HepG2 (cell line): ENCODE measurements at regions not wholly inside any gene's neighbourhood (a gene's known extent, or its start where the extent isn't known, plus 50 kb on each side); places are given as distances from the start of the nearest gene placed in this dataset.
"Not testable (repeated sequence)": the region's sequence is repeated elsewhere in the genome, so short reads cannot be mapped to it uniquely, and the experiment has no call there.

Experiments used
- ATAC-seq: fragments of 200-7000 bp; cut with Tn5 transposase; 3 replicates; pipeline ENCODE4 v1.9.1; 2020; ENCODE audit warnings: mild to moderate bottlenecking, moderate library complexity
- BruUV-seq: library from RNA; stranded (reverse); fragments of 400-500 nt; replicated peaks from 2 replicates; lab custom pipeline; 2021; lab: Mats Ljungman, UMichigan
- CTCF ChIA-PET: fragments of 300-600 bp; formaldehyde crosslinking; extraction: SDS; loops from one replicate; lab custom pipeline; 2021; ENCODE audit warnings: low total read pairs, inconsistent platforms, low intra/inter-chr PET ratio; lab: Yijun Ruan, JAX
- POLR2A ChIA-PET: fragments of 350-600 bp; sonication (Branson Sonifier 250); formaldehyde crosslinking; loops from one replicate; lab custom pipeline; 2020; ENCODE audit warnings: antibody characterized with exemption, inconsistent platforms; lab: Yijun Ruan, JAX
- DNase-seq: peaks from one replicate; pipeline ENCODE4 v3.0.0-alpha.2; 2015; ENCODE audit warnings: low spot score
- FAIRE-seq: peaks from 3 replicates; lab custom pipeline; 2011; peaks lifted over from hg19 to GRCh38; lab: Jason Lieb, UNC
- H2AFZ ChIP-seq: one replicate; pipeline ENCODE4 v1.6.1; 2011; ENCODE audit warnings: low read length, inconsistent platforms
- H3K27ac ChIP-seq: fragments of 300-600 bp; 3 replicates; pipeline ENCODE4 v1.8.0; 2011; ENCODE audit warnings: mixed run types, mild to moderate bottlenecking, mixed read lengths, low read length, inconsistent platforms; ENCODE audit not compliant: insufficient read depth; ENCODE audit errors: extremely low read length
- H3K27me3 ChIP-seq, 2 experiments: fragments of 200-600 bp in 1 of 2; 2 replicates in 1 of 2; 3 replicates in 1 of 2; pipeline versions ENCODE4 v1.6.0 to v1.8.0; 2011; ENCODE audit warnings: low read length in 2 of 2, mild to moderate bottlenecking in 2 of 2, moderate library complexity in 2 of 2, inconsistent platforms in 1 of 2; ENCODE audit not compliant: insufficient read depth in 2 of 2, control insufficient read depth in 1 of 2
- H3K36me3 ChIP-seq, 2 experiments: fragments of 200-600 bp in 1 of 2; replicated peaks in 1 of 2; 2 replicates in 1 of 2; 3 replicates in 1 of 2; pipeline versions ENCODE4 v1.5.1 to v1.8.0; 2011; ENCODE audit warnings: low read length in 2 of 2, inconsistent platforms in 1 of 2; ENCODE audit not compliant: insufficient read depth in 2 of 2, control insufficient read depth in 1 of 2
- H3K4me1 ChIP-seq: 2 replicates; pipeline ENCODE4 v1.5.1; 2012; ENCODE audit warnings: low read length, inconsistent platforms; ENCODE audit not compliant: insufficient read depth
- H3K4me2 ChIP-seq: 2 replicates; pipeline ENCODE4 v1.6.0; 2011; ENCODE audit warnings: low read depth, low read length, inconsistent platforms
- H3K4me3 ChIP-seq, 3 experiments: fragments of 200-600 bp in 1 of 3; sonication (generic), shearing (Covaris generic) in 1 of 3; replicated peaks in 1 of 3; 2 replicates each; pipeline ENCODE4 v1.5.1; 2011 to 2016; ENCODE audit warnings: low read length in 3 of 3, inconsistent platforms in 2 of 3, low read depth in 2 of 3, mild to moderate bottlenecking in 2 of 3, control low read depth in 1 of 3, mixed read lengths in 1 of 3; ENCODE audit not compliant: insufficient read depth in 1 of 3
- H3K79me2 ChIP-seq: one replicate; pipeline ENCODE4 v1.6.1; 2011; ENCODE audit warnings: low read length, inconsistent platforms; ENCODE audit not compliant: insufficient read depth
- H3K9ac ChIP-seq: 2 replicates; pipeline ENCODE4 v1.6.0; 2011; ENCODE audit warnings: mild to moderate bottlenecking, low read depth, low read length, inconsistent platforms; ENCODE audit not compliant: insufficient read depth
- H3K9me3 ChIP-seq: 2 replicates; pipeline ENCODE4 v1.5.1; 2012; ENCODE audit warnings: mild to moderate bottlenecking, low read length
- H4K20me1 ChIP-seq: 2 replicates; pipeline ENCODE4 v1.6.0; 2011; ENCODE audit warnings: inconsistent platforms, mild to moderate bottlenecking, low read length, moderate library complexity; ENCODE audit not compliant: insufficient read depth
- WGBS: methylation state at CpG from one replicate; pipeline ENCODE4 v1.1.6; 2017; ENCODE audit warnings: low lambda C conversion rate; 5-methylcytosine and 5-hydroxymethylcytosine counted together
- in situ Hi-C: cut with HindIII; loops from 2 replicates; pipeline ENCODE4 v1.10.0; 2017; ENCODE audit warnings: low pct_unique_long_range_greater_than_20kb; ENCODE audit not compliant: extremely low pct_ligation_motif_present
- intact Hi-C: fragments of 100-400 bp; cut with micrococcal nuclease; formaldehyde crosslinking; loops from one replicate; pipeline ENCODE4 v1.10.0; 2022; ENCODE audit not compliant: unreplicated experiment

DNA sequence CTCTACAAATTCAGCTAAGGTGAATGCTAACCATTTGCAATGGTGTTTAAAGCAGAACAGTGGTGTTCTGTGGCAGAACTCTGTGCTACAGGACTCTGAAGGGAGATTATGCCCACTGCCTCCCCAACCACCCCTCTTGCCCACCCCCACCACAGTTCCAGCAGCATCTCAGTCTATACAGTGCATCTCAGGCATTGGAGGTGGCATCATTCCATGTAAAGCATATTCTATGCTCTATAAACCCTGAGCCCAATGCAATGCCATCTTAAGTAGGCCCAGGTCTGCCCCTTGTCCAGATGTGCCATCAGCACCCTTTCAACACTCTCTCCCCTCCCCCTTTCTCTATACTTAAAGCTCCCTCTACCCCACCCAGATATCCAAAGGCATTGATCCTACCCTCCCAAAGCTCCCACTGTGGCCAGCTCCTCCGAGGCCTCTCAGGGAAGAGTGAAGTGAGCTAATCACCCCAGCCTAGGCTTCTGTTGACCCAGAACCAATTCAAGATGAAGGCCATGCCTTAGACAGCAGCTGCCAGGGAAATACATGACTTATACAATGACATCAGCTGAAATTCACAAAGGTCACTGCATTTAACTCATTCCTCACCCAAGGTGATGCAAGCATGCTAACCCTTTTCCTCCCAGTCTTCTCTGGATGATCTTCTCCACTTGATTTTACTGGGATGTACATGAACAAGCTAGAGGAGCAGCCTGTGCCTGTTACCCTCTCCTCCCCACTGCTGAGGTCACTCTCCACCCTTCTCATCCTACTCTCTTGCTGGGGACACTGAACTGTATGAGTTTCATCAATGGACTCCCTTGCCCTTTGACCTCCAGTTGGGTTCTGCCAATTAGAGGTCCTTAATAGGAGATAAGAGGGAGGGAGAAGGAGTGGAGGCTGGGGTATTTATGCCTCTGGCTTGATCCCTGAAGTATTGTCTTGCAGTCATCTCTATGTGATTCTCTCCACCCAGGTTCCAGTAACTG is 353.9 kb downstream of the GOLGA6L6 start:
- H3K79me2 ChIP-seq, H4K20me1 ChIP-seq, H3K9ac ChIP-seq, H3K4me3 ChIP-seq, DNase-seq, H2AFZ ChIP-seq, BruUV-seq, H3K9me3 ChIP-seq, FAIRE-seq, ATAC-seq, H3K27ac ChIP-seq, POLR2A ChIA-PET, H3K27me3 ChIP-seq, in situ Hi-C loops, H3K4me1 ChIP-seq, CTCF ChIA-PET, H3K36me3 ChIP-seq, intact Hi-C loops, H3K4me2 ChIP-seq: not testable (repeated sequence)
- WGBS: 0% methylated on average over 1 of the region's 1 CpG

DNA sequence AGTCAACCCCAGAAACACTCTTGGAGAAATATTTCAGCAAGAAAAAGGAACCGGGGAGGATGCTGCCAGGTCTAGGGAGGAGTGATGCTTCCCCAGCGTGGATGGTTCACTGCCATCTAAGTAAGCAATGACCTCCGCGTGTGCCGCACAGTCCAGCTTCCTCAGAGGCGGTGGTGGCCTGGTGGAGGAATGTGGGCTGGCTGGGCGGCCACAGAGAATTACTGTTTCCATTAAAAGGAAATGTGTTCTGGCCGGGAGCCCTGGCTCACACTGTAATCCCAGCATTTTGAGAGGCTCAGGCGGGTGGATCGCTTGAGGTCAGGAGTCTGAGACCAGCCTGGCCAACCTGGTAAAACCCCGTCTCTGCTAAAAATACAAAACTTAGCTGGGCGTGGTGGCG is 356.7 kb downstream of the GOLGA6L6 start:
- H3K4me1 ChIP-seq, H3K27ac ChIP-seq, intact Hi-C loops, H3K27me3 ChIP-seq, CTCF ChIA-PET, H2AFZ ChIP-seq, H3K79me2 ChIP-seq, ATAC-seq, H3K4me2 ChIP-seq, H3K9ac ChIP-seq, H4K20me1 ChIP-seq, DNase-seq, FAIRE-seq, H3K36me3 ChIP-seq, H3K4me3 ChIP-seq, BruUV-seq, POLR2A ChIA-PET, H3K9me3 ChIP-seq, in situ Hi-C loops: not testable (repeated sequence)
- WGBS: 6% methylated on average over 6 of the region's 13 CpGs

GRCh38 chr15:20168221-20168620 is 373.4 kb downstream of the GOLGA6L6 start:
- WGBS: 54% methylated on average over 19 of the region's 33 CpGs
- H3K79me2 ChIP-seq, H4K20me1 ChIP-seq, H3K9ac ChIP-seq, H3K4me1 ChIP-seq, intact Hi-C loops, H3K27ac ChIP-seq, H3K9me3 ChIP-seq, H3K4me2 ChIP-seq, DNase-seq, ATAC-seq, H3K4me3 ChIP-seq, H3K27me3 ChIP-seq, CTCF ChIA-PET, FAIRE-seq, H3K36me3 ChIP-seq, POLR2A ChIA-PET, in situ Hi-C loops, H2AFZ ChIP-seq, BruUV-seq: not testable (repeated sequence)

- H4K20me1 ChIP-seq, H3K4me3 ChIP-seq, CTCF ChIA-PET, H3K9me3 ChIP-seq, H3K4me1 ChIP-seq, DNase-seq, POLR2A ChIA-PET, H3K36me3 ChIP-seq, intact Hi-C loops, ATAC-seq, H3K9ac ChIP-seq, in situ Hi-C loops, H3K27me3 ChIP-seq, BruUV-seq, H3K4me2 ChIP-seq, H3K27ac ChIP-seq, H3K79me2 ChIP-seq, FAIRE-seq, H2AFZ ChIP-seq: not testable (repeated sequence)
- WGBS: 70% methylated on average over 2 of the region's 9 CpGs
Measured at GRCh38 chr15:20153528-20153927, 388.1 kb downstream of the GOLGA6L6 start.
